GM21526 (cell line): ENCODE measurements at regions not wholly inside any gene's neighbourhood (a gene's known extent, or its start where the extent isn't known, plus 50 kb on each side); places are given as distances from the start of the nearest gene placed in this dataset.

Source experiments
- ATAC-seq: cut with Tn5 transposase; IDR thresholded peaks from one replicate; pipeline ENCODE4 v1.9.1; 2021; ENCODE audit warnings: moderate library complexity; ENCODE audit not compliant: unreplicated experiment, low FRiP score

DNA sequence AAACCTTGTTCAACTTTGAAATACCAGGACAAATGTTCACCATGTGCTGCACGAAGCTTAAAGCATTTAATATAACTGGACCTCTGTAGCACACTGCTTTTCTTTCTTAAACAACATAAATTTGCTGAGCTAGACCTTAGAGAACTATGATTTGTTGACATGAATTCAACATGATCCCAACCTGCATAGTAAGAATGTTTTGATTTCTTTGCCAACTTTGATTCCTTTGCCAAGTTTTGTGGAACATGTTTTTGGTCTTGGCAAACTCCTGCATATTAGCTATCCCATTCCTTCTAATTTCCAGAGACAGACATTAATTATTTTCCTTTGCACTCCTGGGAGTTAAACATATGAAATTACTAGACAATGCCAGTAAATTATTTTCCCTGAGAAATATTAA, 197.2 kb upstream of the RBMS3 start:
- ATAC-seq: no peak

DNA sequence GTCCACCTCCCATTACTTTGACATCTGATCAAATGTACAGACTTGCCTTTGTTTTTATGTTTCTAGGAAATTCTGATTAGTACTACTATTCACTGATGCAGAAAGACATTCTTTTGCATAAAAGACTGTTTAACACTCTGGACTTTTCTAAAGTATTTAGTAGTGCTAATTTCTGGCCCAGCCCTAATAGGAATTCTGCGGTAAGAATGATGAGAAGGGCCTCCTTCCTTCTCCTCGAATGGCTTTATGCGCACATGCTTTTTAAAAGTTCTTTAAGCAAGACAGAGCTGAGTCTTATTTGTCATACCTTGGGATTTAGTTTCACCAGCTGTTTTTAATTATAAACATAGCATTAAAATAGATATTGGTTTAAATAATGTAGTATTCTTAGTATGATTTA, 192.3 kb upstream of the RBMS3 start:
- no peak for ATAC-seq

DNA sequence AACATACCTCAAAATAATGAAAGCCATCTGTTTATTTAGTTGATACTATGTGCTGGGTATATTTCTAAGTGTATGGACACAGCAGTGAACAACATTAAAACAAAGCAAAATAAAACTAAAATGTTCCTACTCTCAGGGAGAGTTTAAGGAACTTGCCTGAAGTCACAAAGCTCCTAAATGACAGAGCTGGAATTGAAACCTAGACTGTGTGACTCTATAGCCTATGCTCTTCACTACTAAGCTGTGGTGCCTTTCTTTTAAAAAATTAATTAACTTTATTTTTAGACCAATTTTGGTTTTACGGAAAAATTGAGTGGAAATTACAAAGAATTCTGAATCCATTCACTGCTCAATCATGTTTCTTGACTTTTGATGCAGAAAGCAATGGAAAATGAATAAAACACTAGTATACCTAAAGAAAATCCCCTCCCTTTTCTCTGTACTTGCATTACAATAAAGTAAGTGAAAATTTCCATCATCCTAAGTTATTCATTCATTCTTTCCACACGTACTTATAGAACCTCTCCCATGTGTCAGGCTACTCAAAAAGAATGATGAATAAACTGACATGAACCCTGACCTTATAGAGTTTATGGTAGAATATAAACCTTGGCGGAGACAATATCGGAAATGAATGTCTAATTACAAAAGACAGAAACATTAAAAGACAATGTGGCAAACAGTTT, 189.8 kb upstream of the RBMS3 start:
- no peak for ATAC-seq

DNA sequence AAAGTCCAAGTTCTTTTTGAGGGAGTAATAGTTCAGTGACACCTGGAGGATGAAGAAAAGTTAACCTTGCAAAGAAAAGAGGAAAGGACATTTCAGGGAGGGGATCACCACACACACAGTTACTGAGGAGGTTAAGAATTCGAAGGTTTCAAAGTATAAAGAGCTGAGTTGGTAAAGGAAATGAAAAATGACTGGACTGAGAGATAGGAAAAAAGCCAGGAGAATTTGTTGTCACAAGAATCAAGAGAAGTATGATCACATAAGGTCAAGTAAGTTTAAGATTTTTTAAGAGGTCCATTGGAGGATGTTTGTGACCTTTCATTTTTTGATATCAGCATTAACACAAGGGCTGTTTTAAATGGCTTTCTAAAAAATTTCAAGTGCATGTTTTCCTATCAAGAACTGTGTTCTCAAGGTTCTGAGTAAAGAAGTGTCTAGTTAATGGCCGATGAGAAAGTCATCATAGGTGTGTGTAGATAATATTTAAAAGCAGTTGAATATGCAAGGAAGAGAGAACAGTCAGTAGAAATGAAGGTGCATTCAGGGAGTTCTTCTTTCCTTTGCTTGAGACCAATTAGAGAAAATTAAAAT, 189.2 kb upstream of the RBMS3 start:
- ATAC-seq: no peak

DNA sequence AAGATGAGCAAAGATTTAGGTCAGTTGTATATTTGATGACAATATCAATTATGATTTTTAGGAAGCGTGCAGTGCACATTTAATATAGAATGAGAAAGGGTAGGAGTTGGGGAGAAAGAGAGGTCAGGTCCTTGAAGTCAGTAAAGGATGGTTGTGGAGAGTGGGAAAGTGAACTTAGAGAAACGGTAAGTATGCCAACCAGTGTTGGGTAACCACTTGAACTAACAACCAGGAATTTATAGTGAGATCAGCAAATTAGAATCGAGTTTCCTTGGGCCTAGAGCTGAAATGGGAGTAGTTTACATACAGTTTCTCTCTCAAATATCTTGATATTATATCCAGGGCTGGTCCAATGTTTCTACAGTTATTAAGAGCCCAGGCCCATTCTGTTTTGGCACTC, 188.5 kb upstream of the RBMS3 start:
- no peak for ATAC-seq

DNA sequence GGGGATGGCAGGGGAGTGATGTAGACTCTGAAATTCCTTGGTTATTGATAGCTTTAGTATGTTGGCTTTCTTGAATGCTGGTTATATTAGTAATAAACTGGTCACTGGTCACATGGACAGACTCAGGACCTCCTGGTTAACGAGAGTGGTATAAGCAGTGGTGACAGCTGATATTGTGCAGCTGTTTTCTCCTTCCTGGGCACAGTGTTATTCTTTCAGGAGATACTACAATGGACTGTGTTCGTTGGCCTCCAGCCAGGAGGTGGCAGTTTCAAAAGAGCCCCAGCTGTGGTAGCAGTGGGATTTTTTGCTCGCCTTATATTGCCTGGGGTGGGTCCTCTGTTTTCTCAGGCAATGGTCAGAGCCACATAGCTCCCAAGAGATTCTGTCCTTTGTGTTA, 181.6 kb upstream of the RBMS3 start:
- ATAC-seq: no peak

DNA sequence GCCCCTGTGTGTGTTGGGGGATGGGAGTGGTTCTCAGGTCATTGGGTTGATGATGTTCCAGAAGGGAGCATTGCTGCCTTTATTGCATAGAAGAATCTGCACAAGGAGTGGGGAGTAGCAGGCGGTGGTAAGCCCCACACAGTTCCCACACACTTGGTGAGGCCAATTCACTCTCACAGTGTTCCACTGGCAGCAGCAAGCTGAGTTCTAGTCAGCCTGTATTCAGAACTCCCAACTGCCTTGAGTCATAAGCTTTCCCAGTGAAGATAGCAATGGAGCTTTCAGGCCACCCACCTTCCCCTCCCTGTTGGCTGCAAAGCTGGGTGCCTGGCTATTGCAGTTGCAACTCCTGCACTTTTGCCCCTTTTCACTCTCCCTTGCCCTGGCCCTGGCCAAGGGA, 181.1 kb upstream of the RBMS3 start:
- no peak for ATAC-seq

DNA sequence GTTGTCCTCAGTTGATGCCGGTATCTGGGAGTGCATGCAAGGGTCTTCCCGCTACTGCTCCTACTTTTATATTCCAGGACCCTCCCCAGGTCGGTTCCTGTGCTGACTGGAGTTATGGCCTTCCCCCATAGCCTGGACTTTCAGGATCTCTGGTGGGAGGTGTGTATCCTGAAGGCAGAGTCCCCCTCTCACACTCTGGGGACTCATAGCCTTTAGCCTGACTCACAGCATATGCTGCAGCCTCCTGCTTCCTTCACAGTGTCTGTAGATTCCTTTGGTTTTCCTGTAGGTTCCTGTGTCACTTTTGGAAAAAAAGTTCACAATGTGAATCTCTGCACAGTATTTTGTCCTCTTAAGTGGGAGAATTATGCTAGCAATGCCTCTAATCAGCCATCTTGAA, 180.6 kb upstream of the RBMS3 start:
- ATAC-seq: no peak

DNA sequence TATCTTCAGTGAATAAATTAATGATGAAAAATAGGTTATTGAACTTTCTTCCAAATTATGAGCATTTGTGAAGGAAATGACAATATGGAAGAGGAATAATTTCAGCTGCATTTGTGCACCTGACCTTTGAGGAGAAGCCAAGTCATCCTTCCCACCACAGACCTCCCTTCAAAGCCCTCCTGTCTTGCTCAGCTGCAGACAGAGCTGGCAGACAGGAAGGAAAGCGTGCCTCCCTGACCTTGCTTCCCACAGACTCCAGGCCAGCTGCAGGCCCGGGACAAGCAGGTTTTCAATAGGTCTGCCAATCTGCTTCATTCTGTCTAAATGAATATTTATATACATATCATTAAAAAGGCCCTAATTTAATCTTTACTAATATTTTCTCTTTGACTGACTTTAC, 152.9 kb upstream of the RBMS3 start:
- ATAC-seq: no peak

DNA sequence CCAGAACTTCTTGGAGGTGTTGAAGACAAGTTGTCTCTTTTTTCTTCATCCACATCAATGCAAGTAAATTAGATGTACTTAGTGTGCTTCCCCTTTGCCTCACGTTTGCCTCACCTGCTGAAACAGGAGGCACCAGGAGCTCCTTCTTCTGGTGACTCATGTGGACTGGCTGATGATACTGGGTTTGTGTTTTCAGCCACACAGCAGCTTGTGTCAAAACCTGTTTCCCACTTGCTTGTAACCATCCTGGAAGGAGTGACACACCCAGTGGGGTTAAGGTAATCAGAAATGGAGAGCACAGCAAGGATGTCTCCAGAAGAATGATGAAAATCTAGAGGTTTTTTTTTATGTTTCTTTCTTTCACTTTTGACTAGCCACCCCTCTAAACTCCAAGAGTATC, 143.3 kb upstream of the RBMS3 start:
- ATAC-seq: no peak

DNA sequence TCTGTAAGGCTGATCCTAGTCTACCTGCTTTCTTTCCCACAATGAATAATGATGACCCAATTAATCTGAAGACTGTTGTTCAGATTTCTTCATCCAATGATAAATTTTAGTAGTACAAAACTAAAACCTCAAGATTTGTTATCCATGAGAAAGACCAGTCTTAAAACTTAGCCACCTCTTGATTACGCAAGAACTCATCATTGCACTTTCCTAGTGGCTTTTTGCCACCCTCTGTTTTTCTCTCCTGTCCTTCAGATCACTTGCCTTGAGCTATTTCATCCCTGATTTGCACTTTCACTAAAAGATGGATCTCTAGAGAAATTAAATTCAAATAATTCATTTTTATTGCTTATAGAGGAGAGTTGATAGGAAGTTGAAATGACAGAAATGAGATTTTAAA, 142.7 kb upstream of the RBMS3 start:
- no peak for ATAC-seq

DNA sequence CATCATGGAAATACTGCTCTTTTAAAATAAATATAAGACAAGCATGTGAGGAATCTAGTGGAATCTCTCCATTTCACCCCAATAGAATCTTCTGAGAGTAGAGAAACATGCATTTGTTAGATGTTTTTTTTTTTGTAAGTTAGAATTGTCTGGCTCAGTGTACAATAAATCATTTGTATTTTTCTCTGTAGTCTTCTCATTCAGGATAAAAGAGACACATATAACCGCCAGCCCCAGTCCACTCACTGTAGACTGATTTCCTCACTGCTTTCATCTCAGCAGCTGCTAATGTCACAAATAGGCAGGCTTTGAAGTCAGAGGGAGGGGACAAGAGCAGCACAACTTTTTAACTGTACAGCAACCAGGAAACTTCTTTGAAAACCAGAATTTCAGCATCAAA, 140.2 kb upstream of the RBMS3 start:
- no peak for ATAC-seq

DNA sequence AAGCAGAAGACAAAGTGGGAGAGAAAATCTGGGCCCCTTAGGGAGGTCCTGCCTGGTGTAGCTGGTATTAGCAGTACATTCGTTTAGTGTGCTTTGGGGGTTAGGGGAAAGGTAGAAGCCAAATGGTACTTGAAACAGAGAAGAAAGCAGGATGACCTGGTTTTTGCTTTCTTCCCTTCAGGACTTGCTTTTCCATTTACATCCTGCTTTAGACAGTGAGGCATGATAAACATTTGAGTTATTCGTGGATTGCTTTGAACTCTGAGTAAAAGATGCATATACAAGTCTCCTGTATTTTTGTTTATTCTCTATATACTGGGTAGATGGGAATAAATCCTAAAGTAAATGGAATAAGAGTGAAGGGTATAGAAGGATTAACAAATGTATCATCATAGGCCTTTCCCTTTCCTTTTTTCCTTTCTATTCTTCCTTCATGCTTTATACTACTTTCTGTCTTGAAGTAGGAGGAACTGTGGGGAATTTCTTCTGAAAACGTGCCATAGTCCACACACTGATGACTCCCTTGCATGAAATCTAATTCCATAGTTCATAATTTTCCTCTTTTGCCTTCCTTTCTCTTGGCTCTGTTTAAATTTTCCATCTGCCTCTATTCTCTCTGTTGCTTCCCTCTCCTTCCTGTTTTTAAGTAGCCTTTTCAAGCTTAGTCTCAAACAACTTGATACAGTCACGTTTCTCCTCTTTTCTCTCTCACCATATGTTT, 139.5 kb upstream of the RBMS3 start:
- no peak for ATAC-seq

DNA sequence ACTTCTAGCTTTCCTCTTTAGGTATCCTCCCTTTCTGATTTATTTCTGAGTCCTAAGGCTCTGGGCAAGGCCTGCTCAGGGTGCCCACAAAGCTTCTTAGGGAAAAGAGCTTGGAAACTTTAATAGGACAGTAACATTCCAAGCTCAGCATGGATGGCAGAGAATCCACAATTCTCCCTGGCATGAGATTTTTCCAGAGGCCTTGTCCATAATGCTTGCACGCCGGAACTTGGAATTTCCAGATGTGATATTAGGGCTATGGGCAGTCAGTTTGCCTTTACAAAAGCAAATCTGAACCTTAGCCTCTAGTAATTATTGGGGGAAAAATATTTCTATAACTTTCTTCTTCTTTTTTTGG, 139.0 kb upstream of the RBMS3 start:
- no peak for ATAC-seq

DNA sequence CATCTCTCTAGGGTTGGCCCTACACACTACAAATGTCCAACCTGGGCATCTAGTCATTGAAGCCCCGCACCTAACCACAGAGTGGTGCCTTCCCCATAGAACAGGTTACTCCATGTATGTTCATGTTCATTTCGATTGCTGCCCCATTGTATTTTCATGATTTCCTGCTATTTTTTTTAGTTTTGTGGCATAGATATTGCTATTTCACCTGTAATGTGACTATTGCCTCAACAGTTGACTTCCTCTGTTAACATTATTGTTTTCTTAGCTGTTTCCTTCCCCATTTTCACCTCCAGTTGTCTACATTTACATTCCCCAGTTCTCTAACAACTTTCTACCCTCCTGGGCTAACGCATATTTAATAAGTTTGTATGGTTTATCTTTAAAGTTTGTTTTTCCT, 137.7 kb upstream of the RBMS3 start:
- ATAC-seq: no peak

DNA sequence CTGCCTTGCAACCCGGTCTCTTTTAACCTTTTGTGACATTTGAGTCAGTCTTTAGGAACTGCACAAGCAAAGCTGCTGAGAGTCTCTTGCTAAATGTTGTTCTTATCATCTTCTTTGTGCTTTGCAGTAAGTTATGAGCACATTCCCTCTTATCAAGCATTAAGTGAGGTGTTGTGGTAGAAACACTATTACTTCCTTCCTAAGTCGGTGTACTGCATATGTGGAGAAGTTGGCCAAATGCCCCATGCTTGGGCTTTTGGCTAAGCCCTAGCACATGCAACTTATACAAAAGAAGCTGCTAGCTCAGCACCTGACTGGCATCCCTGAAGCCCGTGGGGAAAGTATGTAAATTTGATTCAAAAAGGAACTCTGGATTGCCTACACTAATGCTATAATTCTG, 136.5 kb upstream of the RBMS3 start:
- ATAC-seq: no peak

DNA sequence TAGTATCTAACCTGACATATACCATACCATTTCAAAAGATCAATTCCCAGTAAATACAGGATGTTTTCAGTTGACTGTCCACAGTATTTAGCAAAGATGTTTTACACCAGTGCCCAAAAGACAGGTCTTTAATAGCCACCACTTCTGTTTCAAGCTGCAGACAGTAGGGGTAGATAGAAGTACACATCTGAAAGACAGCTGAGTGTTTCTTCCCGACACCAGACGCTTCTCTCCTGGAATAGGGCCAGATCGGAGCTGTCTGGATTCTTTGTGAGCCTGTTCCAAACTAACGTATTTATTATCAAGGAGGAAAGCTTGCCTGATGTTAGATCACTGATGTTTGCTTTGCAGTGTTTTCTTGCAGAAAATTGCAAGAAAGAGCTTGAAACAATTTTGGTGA, 136.1 kb upstream of the RBMS3 start:
- ATAC-seq: no peak

DNA sequence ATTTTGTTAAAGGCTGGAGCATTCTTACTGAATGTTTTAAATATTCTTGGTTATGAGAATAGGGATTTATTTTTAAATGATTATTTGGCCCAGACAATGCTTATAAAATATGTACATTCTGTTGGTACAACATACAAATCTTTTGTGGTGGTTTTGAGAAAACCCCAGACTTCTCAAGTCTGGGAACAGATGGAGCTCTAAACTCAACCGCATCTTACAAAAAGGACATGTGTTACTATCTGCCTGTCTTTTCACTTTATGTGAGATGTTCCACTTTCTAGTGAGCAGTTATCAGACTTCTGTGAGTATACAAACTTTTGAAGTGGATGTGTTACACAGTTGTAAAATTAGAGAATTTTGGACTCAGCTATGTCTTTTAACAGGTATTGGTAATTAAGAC, 135.5 kb upstream of the RBMS3 start:
- no peak for ATAC-seq

DNA sequence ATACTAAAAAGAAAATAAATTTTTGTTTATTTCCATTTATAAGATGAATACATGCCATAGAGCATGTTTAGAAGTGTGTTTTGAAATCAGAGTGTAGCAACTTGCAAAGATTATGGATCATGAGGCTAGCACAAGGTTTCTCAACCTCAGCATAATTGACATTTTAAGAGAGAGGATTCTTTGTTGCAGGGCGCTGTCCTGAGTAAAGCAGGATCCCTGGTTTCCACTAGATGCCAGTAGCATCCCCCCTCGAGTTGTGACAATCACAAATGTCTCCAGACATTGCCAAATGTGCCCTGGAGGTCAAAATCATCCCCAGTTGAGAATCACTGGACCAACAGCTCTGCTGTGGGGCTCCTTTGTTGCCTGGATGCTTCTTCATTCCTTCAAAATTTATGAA, 128.5 kb upstream of the RBMS3 start:
- ATAC-seq: no peak

DNA sequence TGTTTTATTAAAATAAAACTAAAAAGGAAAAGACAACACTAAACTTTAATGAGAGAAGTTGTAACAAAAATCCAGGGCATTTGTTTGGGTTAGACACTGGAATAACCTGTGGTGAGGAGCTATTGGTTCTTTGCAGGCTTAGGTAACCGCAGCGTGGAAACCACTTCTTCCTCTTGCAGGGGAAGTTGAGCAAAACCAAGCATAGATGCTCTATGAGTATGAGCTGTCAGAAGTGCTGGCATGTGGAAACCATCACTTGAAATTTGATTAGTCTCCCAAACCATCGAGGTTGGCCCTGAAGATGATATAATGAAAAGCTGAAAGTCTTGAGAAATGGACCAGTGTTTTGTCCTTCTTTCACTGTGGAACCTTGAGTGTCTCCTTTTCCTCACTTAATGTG, 127.1 kb upstream of the RBMS3 start:
- no peak for ATAC-seq

DNA sequence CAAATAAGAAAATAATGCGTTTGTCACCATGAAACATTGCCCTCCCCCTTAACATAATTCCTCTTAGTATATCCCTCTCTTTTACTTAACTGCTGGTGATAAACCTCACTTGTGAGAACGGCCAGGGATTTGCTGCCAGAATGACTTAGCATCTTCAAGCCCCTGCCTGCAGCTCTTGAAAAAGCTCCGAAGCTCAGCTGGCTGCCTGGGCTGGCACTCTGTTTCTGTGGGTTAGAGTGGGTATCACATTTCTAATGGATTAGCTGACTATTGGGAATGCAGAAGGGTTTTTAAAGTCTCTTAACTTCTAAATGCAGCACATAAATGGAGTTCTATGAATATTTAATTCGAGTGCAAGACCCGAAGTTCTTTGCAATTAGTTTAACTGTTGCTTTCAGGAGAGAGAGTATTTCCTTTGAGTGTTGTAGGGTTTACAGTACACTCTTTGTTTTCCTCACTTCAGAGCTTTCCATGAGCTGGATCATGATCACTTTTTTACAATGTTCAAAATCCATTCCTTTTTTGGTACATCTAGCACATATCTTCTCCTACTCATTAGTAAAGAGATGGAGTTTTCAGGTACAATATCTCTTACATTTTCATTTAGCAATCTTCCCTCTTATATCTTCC, 124.7 kb upstream of the RBMS3 start:
- ATAC-seq: no peak

DNA sequence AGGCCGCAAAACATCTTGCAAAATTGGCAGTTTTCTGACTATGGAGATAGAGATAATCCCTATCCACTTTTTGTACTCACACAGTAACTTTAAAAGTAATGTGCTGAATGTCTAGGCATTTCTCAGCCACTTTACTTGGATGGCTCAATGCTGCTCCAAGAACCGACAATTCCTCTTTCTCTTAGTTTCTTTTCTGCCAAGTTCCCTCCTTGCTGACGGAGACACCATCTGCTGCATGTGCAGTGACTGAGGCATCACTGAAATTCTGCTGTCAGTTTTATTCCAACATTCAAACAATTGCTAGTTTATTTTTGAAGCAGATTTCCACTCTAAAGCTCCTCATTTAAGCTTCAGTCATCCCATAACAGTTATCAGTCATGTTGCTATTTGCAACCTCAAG, 116.0 kb upstream of the RBMS3 start:
- no peak for ATAC-seq
